ENCODE measurements at regions not wholly inside any gene's neighbourhood (a gene's known extent, or its start where the extent isn't known, plus 50 kb on each side); places are given as distances from the start of the nearest gene placed in this dataset.

DNA sequence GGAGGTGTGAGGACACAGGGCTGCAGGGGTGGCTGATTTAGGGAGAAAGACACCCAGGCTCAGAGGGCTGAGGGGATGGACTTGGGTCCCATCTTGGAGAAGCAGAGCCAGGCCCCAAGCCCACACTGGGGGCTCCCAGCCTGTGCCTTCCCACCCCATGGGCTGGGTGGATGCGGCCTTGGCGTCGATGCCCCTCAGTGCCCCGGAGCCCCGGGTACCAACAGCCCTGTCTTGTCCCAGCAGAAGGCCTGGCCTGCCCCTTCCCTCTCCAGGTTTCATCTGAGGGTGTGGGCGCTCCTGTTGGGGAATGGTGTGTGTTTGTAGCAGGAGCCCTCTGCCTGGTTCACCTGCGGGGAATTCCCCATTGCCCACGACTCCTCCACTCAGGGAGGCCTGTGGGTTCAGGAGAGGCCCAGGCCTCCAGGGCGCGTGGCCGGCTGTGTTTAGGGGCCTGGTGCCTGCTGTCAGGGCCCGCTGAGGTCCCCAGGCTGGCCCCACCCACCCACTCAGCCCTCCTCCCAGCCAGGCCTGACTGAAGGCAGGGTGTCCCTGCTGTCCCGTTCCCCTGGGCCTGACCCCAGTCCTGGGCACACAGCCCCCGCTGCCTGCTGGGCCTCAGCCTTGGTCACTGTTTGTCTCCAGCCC lies 51.1 kb upstream of the BEGAIN start:
- no peak for DNase-seq

DNA sequence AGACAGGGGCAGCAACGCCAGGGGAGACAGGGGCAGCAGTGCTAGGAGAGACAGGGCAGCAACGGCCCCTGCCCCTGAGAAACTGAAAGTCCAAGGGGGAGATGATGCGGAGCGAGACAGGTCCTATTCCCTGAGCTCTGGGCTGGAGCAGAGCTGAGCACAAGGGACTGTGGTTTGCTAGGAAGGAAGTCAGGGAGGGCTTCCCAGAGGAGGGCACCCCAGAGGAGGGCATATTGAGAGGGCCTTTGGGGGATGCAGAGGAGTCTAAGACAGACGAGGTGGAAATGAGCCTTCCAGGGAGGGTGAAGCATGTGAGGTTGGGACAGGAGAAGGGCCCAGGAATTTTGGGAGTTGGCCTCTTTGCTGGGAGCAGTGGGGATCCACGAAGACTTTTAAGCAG lies 52.1 kb upstream of the BEGAIN start:
- DNase-seq: no peak

DNA sequence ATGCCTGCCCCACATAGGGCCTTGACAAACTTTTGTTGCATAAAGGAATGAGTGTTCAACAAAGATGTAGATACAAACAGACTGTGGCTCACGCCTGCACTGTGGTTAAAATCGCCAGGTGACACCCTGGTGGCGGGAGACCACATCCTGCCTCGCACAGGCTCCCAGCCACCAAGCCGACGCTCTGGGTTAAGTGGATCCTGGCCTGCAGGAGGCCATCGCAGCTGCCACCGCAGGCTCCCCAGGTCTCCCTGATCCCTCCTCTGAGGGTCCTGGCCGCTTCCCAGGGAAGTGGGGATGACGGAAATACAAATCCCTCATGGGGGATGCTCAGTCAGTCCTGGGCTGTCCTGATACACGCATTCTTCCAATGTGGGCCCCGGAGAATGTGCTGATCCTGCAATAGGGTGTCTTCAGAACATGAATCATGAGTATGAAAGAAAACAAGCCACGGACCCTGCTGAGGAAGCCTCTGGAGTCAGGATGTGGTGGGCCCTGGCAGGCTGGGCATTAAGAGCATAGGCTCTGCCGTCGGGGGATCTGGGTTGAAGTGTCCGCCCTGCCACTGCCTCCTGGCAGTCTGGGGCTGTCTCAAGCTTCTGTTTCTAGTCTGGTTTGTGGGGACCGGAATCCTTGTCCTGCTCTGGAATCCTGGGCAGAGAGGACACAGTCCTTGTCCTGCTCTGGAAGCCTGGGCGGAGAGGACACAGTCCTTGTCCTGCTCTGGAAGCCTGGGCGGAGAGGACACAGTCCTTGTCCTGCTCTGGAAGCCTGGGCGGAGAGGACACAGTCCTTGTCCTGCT lies 53.5 kb upstream of the BEGAIN start:
- peak; percentile 54 for DNase-seq

DNA sequence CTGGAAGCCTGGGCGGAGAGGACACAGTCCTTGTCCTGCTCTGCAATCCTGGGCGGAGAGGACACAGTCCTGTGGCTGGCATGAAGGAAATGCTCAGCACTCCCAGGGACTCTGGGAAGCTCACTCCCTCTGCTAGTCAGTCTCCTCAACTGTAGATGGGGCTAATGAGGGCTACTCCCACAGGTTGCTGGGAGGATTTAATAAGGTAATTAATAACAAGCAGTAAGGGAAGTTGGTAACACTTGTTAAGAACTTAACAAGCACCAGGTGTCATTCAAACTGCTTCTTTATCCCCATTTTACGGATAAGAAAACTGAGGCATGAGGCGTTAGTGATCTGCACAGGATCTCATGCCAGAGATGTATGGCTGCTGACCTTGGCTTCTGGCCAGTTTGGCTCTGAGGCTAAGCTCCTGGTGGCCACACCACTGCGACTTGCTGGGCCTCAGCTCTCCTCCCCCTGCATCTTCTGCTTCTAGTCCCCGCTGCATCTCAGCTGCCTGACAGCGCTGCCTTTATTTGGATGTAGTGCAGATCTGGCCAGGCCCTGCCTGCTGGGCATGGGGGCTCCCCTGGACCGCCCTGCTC lies 54.1 kb upstream of the BEGAIN start:
- DNase-seq: peak; percentile 5

DNA sequence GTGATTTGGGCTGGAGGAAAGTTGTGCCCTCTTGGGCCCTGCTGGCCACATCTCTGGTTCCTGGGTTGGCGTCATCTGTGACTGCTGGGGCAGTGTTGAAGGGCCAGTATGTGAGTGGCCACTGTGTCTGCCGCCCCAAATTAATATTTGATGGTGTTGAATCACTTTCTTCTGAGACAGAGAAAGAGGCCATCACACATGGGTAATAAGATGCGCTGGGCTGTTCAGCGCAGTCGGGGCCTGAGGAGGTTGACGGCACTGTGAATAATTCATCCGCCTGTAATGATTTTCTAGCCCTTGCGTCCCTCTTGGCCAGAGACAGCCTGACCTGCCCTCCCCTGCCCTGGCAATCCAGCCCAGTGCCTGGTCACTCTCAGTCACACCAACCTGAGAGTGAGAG lies 56.2 kb upstream of the BEGAIN start:
- DNase-seq: no peak

DNA sequence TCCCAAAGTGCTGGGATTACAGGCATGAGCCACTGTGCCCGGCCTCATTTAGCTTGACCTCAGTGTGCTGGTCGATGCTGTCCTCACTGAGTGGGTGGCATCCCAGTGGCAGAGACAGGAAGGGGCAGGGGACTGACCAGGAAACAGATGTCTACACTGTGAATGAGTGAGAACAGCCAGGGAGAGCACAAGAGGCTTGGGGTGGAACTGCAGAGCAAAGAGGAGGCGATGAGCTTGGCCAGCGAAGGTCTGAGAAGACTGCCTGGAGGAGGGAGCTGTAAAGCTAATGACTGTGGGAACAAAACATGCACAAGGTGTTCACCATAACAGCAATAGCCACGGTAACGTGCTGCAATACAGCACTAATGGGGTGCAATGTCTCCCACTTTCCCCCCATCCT lies 57.2 kb upstream of the BEGAIN start:
- DNase-seq: no peak

DNA sequence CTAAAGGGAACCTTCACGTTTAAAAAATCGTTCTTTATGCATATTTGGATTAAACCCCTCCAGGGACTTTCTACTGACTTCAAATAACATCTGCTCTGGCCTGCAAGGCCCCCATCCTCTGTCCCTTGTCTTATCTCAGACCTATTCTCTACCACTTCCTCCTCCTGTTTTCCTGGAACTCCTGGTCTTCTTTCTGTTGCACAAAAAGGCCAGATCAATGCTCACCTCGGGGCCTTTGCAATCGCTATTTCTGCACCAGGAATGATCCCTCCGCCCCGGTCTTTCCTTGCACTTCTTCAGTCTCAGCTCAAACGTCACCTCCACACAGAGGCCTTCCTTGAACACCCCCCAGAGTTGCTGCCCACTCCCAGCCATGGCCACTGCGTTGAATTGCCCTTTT lies 57.6 kb upstream of the BEGAIN start:
- peak; percentile 88 for DNase-seq

DNA sequence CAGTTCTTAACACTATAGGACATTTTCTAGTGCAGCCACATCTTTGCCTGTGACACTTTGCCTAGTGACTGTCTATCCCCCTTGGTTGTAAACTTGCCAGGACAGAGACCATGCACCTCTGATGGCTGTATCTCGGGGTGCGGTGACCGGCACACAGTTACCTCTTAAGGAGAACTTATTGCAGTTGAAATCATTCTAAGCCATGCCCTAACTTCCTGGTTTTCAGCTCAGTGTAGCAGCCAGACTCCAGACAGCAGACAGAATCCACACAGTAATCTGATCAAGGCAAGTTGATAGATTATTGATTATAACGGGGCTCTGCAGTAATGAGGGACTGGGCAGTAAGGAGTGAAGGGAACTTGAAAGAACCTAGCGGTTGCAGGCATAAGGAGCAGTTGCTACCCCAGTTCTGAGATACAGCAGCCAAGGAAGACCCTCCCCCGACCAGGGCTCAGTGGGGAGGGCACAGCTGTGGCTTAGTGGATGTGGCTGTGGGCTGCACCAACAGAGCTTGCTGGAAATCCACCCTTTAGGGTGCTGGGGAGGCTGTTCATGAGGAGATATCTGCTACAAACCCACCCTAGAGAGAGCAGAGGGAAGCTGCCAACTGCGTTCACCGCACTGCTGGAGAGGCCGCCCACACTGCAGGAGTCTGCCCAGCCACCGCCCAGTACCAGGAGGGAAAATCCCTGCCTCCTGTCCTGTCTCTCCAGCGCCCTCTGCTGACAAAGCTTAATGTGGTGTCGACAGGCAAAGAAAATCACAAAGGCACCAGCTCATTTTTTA lies 58.2 kb upstream of the BEGAIN start:
- peak; percentile 89 for DNase-seq

DNA sequence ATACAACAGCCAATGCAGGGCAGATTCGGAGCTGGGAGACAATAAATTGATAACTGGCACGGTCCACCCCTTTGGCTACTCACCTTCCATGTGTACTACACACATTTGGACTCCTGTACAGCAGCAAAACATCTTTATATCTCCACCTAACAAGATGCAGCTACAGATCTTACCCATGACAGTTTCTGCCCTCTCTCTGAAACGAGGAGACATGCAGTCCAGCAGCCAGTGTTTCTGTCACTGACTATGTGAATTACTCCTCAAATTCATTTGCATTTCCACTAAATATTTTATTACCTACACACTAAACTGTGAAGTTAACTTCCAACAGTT lies 58.7 kb upstream of the BEGAIN start:
- DNase-seq: no peak

DNA sequence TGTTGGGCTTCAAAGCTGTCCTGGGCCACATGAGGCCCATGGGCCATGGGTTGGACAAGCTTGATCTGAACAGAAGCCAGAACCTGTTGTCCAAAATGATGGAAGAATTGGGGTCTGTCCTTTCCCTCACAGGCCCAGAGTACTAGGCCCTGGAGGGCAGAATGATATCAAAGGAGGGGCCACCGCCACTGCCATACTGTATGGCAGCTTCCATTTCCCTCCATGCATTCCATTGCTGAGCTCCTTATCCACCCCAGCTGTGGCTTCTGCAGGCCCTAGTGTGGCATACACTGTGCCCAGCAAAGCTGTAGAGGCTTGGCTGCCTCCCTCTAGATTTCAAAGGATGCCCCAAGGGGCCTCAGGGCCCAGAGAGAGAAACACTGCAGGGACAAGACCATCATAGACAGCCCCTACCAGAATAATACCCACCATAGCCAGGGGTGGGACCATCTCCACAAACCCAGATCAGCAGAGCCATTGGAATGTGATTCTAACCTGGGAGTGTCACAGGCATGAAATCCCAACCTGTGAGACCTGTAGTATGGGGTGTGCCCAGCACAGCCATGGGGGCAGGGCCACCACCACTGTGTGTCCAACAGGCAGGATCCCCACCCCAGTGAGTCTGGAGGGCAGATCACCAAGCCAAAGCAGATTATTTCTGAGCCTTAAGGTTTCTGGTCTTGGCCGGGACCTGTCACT lies 61.4 kb upstream of the BEGAIN start:
- no peak for DNase-seq

DNA sequence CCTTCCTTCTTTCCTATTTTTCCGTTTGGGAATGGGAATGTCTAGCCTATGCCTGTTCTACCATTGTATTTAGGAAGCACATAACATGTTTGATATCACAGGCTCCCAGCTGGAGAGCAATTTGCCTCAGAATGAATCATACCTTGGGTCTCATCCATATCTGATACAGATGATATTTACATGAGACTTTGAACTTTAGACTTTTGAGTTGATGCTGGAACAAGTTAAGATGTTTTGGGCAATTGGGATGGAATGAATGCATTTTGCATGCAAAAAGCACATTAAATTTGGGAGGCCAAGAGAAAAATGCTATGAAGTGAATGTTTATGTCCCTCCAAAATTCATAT lies 61.9 kb upstream of the BEGAIN start:
- DNase-seq: no peak

DNA sequence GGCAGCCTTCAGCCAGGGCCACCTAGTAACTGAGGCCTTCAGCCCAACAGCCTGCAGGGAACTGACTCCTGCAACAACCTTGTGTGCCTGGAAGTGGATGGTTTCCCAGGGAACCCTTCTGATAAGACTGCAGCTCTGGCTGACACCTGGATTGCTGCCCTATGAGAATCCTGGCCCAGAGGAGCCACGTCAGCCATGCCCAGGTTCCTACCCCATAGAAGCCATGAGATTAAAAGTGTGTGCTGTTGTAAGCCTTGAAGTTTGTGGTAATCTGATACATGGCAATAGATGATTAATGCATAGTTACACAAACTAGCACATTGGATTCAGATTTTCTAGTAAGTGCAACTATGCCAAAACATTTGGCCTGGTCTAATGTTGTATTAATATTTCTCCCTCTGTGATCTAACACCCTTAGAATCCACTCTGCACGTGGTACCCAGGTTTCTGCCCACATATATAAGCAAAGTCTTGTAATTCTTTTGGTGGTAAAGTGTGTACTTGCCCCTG lies 64.8 kb upstream of the BEGAIN start:
- DNase-seq: no peak

DNA sequence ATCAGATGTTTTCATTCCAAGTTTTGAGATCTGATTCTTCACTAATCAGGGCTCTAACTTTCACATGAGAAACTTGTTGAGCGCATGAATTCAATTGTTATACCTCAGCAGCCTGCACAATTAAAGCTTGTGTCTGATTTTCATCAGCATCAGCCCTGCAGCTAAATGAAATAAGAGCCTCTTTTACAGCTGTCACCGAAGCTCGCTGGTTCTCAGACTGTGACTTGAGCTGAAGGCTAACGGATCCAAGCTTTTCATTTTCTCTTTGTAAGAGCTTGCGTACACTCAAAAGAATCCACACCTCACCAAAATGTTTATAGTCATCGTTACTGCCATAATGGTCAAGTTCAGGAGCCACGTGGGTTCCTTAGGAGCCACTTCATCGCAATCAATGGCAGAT lies 65.5 kb upstream of the BEGAIN start:
- DNase-seq: no peak

DNA sequence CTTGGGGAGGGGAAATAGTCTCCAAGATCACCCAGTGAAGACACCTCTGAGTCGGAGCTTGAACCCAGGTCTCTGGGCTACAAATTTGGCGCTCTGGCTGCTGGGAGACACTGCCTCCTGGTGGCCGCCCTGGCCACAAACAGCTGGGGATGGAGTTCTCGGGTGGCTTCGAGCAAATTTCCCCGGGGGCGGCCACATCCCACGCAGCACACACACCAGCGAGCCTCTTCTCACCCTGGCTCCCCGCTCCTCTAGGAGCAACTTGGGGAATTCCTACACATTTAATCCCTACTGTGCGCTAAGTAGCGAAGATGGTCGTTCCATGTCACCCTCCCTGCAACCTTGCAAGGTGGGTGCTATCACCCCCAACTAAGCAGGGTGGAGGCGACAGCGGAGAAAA lies 66.2 kb upstream of the BEGAIN start:
- peak; percentile 3 for DNase-seq

DNA sequence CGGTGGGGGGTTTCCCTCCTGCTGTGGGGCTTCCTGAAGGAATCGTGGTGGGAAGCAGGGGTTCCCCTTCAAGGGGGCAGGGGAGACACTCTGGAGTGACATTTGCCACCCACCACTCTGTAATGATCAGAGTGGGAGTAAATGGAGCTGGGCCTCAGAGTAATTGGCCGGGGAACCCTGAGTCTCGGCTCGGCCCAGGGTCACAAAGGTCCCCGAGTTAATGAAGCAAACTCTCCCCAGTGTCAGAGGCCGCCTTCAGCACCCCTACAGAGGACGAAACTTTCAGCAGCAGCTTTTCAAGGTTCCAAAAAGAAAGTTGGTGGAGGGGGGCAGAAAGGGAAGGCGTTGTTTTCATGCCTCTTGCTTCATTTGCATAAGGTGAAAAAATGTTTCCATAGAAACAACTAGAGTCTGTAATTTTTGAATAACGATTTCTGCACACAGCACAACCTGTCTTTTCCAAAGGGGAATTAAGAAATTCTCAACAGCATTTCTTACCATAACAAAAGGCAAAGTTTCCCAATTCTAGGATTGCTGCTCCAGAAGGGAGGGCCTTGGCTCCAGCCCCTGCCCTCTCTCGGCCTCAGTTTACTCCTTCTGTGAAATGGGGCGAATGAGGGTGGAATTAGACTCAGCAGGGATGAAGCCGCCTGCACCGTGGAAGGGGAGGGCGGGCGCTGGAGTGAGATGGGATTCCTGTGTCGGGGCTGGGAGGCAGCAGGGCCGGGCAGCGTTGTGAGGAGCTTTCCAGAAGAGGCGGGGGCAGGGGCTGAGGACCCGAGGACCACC lies 67.0 kb upstream of the BEGAIN start:
- no peak for DNase-seq

DNA sequence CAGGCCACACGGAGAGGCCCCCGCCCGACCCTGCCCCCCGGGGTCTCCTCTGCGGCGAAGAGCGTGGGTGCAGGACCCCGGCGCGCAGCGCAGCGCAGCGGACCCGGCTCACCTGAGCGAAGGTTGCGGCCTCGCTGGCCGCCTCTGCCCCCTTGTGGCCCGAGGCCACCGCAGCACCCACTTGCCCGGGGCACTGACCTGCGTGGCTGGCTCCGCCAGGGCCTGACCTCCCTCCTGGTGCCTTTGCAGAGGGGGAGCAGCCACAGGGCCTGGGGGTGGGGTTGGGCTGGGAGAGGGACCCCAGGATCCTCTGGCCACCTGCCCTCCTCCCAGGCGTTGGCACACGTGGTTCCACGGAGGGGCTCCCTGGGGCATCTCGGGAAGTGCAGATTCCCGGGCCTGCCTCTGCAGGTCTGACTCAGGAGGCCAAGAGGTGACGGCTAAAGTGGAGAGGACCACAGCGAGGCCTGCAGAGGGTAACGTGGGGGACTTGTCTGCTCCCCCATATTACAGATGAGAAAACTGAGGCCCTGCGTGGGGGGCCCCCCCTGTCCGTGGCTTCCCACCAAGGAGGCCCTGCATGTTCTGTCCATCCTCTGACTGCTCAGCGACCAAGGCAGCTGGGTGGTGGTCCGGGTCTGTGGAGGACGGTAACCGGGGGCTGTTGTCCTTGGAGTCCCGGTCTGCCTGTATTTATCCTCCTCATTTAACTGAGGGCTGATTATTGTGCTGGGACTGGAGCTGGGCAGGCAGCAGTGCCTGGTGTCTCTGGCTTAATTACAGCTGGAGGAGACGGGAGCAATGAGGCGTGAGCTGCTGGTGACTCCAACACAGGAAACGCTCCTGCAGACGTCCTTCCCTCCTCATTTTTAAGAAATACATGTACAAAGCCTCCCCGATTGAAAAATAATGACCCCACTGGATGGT lies 67.9 kb upstream of the BEGAIN start:
- no peak for DNase-seq

DNA sequence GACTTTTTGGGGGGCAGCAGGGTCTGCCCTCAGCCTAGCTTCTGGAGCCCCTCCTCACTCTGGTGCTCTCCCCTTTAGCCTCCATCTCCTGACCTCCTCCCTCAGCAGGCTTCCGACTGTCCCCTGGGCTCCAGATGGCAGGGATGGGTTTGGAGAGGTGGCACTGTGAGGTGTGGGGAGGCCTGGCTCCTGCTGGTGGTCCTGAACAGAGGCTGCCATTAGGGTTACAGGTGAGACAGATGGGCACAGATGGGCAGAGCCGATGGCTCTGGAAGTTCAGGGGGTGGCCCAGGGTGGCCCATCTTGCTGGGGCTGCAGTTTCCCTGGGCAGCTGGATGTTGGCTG lies 68.5 kb upstream of the BEGAIN start:
- no peak for DNase-seq

DNA sequence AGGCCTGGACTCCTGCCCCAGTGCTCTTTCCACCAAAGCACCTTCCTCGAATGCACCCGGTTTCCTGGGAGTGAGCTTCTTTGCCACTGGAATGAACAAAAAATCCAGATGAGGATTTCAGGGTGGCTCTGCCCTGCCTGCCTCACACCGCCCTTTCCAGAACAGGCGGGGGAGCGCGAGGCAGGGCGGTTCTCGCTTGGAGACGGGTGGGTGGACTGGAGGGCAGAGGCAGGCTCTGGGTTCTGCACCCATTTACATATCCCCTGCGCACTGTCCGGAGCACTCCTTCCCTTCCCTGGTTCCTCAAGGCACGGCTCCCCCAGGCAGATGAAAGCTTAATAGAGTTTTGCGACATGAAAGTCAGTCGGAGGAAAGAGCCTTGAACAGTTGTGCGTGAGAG lies 69.7 kb upstream of the DLK1 start:
- DNase-seq: no peak

DNA sequence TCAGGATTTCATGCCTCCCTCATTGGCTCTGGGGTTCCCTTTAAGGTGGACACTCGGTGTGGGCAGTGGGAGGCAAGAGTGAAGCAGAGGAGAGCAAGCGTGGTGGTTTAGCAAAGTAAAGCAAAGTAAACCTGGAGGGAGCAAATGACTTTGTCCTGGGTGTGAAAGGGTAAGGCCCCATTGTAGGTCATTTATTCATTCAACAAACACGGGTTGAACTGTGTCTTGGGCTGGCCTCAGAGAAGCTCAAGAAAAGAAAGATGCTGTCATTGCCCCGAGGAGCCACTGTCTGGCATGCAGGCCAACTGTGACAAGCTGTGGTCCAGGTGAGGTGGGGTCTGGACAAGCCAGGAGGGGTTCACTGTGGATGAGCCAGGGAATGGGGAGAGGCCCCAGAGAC lies 68.9 kb upstream of the DLK1 start:
- DNase-seq: no peak

DNA sequence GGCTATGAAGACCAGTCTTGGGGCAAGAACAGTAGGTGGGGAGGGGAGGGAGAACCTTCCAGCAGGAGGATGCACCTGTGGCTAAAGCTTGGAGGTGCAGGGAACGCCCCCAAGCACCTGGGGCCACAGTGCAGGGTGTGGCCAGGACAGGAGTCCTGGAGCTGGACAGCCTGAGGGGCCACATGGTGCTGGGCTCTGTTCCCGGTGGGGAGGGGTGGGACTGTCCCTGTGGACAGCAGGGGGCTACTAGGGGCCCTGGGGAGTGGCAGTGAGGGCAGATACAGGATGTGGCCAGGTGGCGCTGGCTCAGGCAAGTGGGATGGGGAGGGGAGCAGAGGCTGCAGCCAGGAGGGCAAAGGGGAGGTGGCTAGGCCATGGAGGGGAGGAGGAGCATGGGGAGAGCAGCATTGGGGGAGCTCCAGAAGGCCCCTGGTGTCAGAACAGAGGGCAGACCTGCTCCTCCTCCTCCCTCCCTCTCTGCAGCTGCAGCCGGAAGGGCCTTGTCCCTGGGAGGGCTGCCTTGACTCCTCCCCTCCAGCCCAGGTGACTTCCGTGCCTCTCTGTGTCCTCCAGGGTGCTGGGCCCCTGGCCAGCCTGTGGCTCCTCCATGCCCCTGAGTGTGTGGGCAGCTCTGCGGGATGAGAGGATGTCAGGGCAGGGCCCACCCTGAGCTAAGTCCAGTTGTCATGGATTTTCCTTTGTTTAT lies 68.4 kb upstream of the DLK1 start:
- DNase-seq: no peak
